H1 (cell line): ENCODE measurements at regions not wholly inside any gene's neighbourhood (a gene's known extent, or its start where the extent isn't known, plus 50 kb on each side); places are given as distances from the start of the nearest gene placed in this dataset.

Experiments
- CTCF ChIA-PET: fragments of 300-600 bp; sonication (Branson Sonifier 250); formaldehyde crosslinking; loops from one replicate; lab custom pipeline; 2021; ENCODE audit not compliant: partially characterized antibody; lab: Charles Lee
- POLR2A ChIA-PET: fragments of 300-600 bp; sonication (Branson Sonifier 250); formaldehyde crosslinking; loops from one replicate; lab custom pipeline; 2021; ENCODE audit warnings: inconsistent platforms; ENCODE audit not compliant: partially characterized antibody; lab: Charles Lee
- DNase-seq, 2 experiments: peaks; one replicate each; pipeline versions ENCODE4 v3.0.0 to v3.0.0-alpha.2; 2010 to 2022; ENCODE audit warnings: low spot score in 2 of 2, low read depth in 1 of 2, mixed read lengths in 1 of 2
- FAIRE-seq: peaks from 2 replicates; lab custom pipeline; 2011; peaks lifted over from hg19 to GRCh38; lab: Jason Lieb, UNC
- H2AFZ ChIP-seq: 2 replicates; pipeline ENCODE4 v1.8.1; 2012; ENCODE audit warnings: low read length, inconsistent platforms
- H2AK5ac ChIP-seq: 2 replicates; pipeline ENCODE4 v1.6.1; 2013; ENCODE audit warnings: low read depth, low read length
- H2BK120ac ChIP-seq: replicated peaks from 2 replicates; pipeline ENCODE3; 2013; ENCODE audit warnings: low read depth, low read length, inconsistent platforms
- H2BK12ac ChIP-seq: 2 replicates; pipeline ENCODE4 v1.6.1; 2013; ENCODE audit warnings: low read depth, low read length
- H2BK15ac ChIP-seq: 2 replicates; pipeline ENCODE4 v1.6.1; 2013; ENCODE audit warnings: low read length
- H2BK20ac ChIP-seq: 2 replicates; pipeline ENCODE4 v1.6.1; 2013; ENCODE audit warnings: low read length
- H2BK5ac ChIP-seq: 2 replicates; pipeline ENCODE4 v1.6.1; 2013; ENCODE audit warnings: low read depth, low read length
- H3K14ac ChIP-seq: 2 replicates; pipeline ENCODE4 v1.6.1; 2013; ENCODE audit warnings: inconsistent platforms; ENCODE audit not compliant: insufficient read length
- H3K18ac ChIP-seq: 2 replicates; pipeline ENCODE4 v1.6.1; 2013; ENCODE audit warnings: low read length; ENCODE audit errors: extremely low read depth
- H3K23ac ChIP-seq: 2 replicates; pipeline ENCODE4 v1.6.1; 2013; ENCODE audit warnings: inconsistent platforms; ENCODE audit not compliant: insufficient read length
- H3K23me2 ChIP-seq: 2 replicates; pipeline ENCODE4 v1.6.1; 2013; ENCODE audit warnings: low read depth, low read length
- H3K27ac ChIP-seq: 2 replicates; pipeline ENCODE4 v1.6.1; 2011; ENCODE audit warnings: low read depth, low read length, inconsistent platforms
- H3K27me3 ChIP-seq, 4 experiments: replicated peaks in 1 of 4; 1 replicate in 1 of 4; 2 replicates in 3 of 4; pipeline versions ENCODE4 v1.6.1 to v1.8.1; 2011 to 2013; ENCODE audit warnings: low read length in 3 of 4, mild to moderate bottlenecking in 3 of 4, inconsistent platforms in 2 of 4, mixed read lengths in 2 of 4, moderate library complexity in 1 of 4; ENCODE audit not compliant: control insufficient read depth in 3 of 4, insufficient read depth in 3 of 4; ENCODE audit errors: extremely low read depth in 1 of 4
- H3K36me3 ChIP-seq, 4 experiments: 2 replicates each; pipeline versions ENCODE4 v1.6.1 to v1.8.1; 2011 to 2013; ENCODE audit warnings: mild to moderate bottlenecking in 4 of 4, low read length in 3 of 4, moderate library complexity in 2 of 4, control low read depth in 1 of 4, inconsistent platforms in 1 of 4; ENCODE audit not compliant: insufficient read depth in 4 of 4, control insufficient read depth in 2 of 4
- H3K4ac ChIP-seq: replicated peaks from 2 replicates; pipeline ENCODE3; 2013; ENCODE audit warnings: low read length, low read depth, mixed read lengths, inconsistent platforms; ENCODE audit not compliant: insufficient read length
- H3K4me1 ChIP-seq, 4 experiments: replicated peaks in 1 of 4; 1 replicate in 1 of 4; 2 replicates in 3 of 4; pipeline versions ENCODE4 v1.6.1 to v1.8.1; 2011 to 2013; ENCODE audit warnings: low read length in 3 of 4, inconsistent platforms in 2 of 4, mixed read lengths in 1 of 4; ENCODE audit not compliant: insufficient read depth in 4 of 4, control insufficient read depth in 3 of 4
- H3K4me2 ChIP-seq, 2 experiments: 2 replicates each; pipeline versions ENCODE4 v1.6.1 to v1.8.1; 2011 to 2013; ENCODE audit warnings: low read depth in 2 of 2, low read length in 2 of 2, control low read depth in 1 of 2, inconsistent platforms in 1 of 2, mild to moderate bottlenecking in 1 of 2; ENCODE audit not compliant: insufficient read depth in 1 of 2
- H3K4me3 ChIP-seq, 4 experiments: fragments of 200-600, 300-600 bp in 1 of 4; sonication (generic), shearing (Covaris generic), sonication (Bioruptor Twin) in 1 of 4; 2 replicates each; pipeline versions ENCODE4 v1.5.1 to v1.8.1; 2011 to 2016; ENCODE audit warnings: low read length in 4 of 4, low read depth in 3 of 4, control low read depth in 2 of 4, inconsistent platforms in 2 of 4, mild to moderate bottlenecking in 2 of 4, mixed read lengths in 1 of 4, moderate library complexity in 1 of 4; ENCODE audit not compliant: insufficient read depth in 2 of 4; ENCODE audit errors: extremely low read depth in 1 of 4
- H3K56ac ChIP-seq: replicated peaks from 2 replicates; pipeline ENCODE3; 2013; ENCODE audit warnings: low read depth, mild to moderate bottlenecking, mixed read lengths, low read length, inconsistent platforms; ENCODE audit not compliant: insufficient read length
- H3K79me1 ChIP-seq: 2 replicates; pipeline ENCODE4 v1.6.1; 2013; ENCODE audit warnings: low read depth, low read length, control low read depth
- H3K79me2 ChIP-seq, 2 experiments: 2 replicates each; pipeline versions ENCODE4 v1.6.1 to v1.8.1; 2012 to 2013; ENCODE audit warnings: low read length in 2 of 2, mild to moderate bottlenecking in 2 of 2, inconsistent platforms in 1 of 2; ENCODE audit not compliant: insufficient read depth in 2 of 2, control insufficient read depth in 1 of 2
- H3K9ac ChIP-seq, 4 experiments: replicated peaks in 1 of 4; 1 replicate in 1 of 4; 2 replicates in 3 of 4; pipeline versions ENCODE4 v1.6.1 to v1.8.1; 2011 to 2013; ENCODE audit warnings: low read depth in 3 of 4, low read length in 3 of 4, control low read depth in 2 of 4, mild to moderate bottlenecking in 2 of 4, moderate library complexity in 2 of 4, inconsistent platforms in 1 of 4; ENCODE audit errors: extremely low read depth in 1 of 4
- H3K9me3 ChIP-seq, 2 experiments: 2 replicates each; pipeline versions ENCODE4 v1.6.1 to v1.8.1; 2012 to 2013; ENCODE audit warnings: mild to moderate bottlenecking in 2 of 2, moderate library complexity in 2 of 2, control low read depth in 1 of 2, inconsistent platforms in 1 of 2, low read depth in 1 of 2, low read length in 1 of 2, mixed read lengths in 1 of 2; ENCODE audit not compliant: insufficient read depth in 2 of 2
- H4K20me1 ChIP-seq, 2 experiments: replicated peaks in 1 of 2; 2 replicates each; pipeline versions ENCODE3 to v1.8.1; 2011 to 2013; ENCODE audit warnings: inconsistent platforms in 2 of 2, low read length in 2 of 2, mild to moderate bottlenecking in 1 of 2; ENCODE audit not compliant: insufficient read depth in 2 of 2, control insufficient read depth in 1 of 2
- H4K5ac ChIP-seq: 2 replicates; pipeline ENCODE4 v1.6.1; 2013; ENCODE audit warnings: low read length, low read depth, mixed read lengths, inconsistent platforms; ENCODE audit not compliant: insufficient read length
- H4K8ac ChIP-seq: 2 replicates; pipeline ENCODE4 v1.8.0; 2013; ENCODE audit warnings: mild to moderate bottlenecking, moderate library complexity, low read length, inconsistent platforms; ENCODE audit not compliant: insufficient read depth; ENCODE audit errors: extremely low read depth
- H4K91ac ChIP-seq: replicated peaks from 2 replicates; pipeline ENCODE3; 2013; ENCODE audit warnings: low read length, mixed read lengths, inconsistent platforms; ENCODE audit not compliant: insufficient read length
- ATF3 ChIP-seq: IDR thresholded peaks from 2 replicates; pipeline ENCODE4 v1.6.1; 2011; ENCODE audit warnings: low read depth, mild to moderate bottlenecking, low read length; ENCODE audit not compliant: insufficient read depth
- CREB1 ChIP-seq: IDR thresholded peaks from 2 replicates; pipeline ENCODE4 v1.6.1; 2012; ENCODE audit warnings: inconsistent platforms
- GTF2F1 ChIP-seq: IDR thresholded peaks from 2 replicates; pipeline ENCODE4 v1.6.1; 2012; ENCODE audit warnings: low read depth, low read length, improper control_type of control experiment, borderline replicate concordance
- POU5F1 ChIP-seq: IDR thresholded peaks from 2 replicates; pipeline ENCODE4 v1.6.1; 2011; ENCODE audit warnings: low read depth, mild to moderate bottlenecking, low read length, moderate library complexity
- RXRA ChIP-seq: IDR thresholded peaks from 2 replicates; pipeline ENCODE4 v1.6.1; 2011; ENCODE audit warnings: low read depth, mild to moderate bottlenecking, low read length, moderate library complexity; ENCODE audit not compliant: insufficient read depth
- WGBS, 2 experiments: shearing (Covaris generic) in 1 of 2; methylation state at CpG; one replicate each; pipeline versions ENCODE4 v1.1.6 to v1.1.7; 2013 to 2015; ENCODE audit warnings: low lambda C conversion rate in 2 of 2, mixed read lengths in 2 of 2, inconsistent platforms in 1 of 2, low coverage in 1 of 2, missing lambda C conversion rate in 1 of 2; ENCODE audit not compliant: insufficient replicate concordance in 2 of 2, insufficient coverage in 1 of 2, insufficient read length in 1 of 2; ENCODE audit errors: extremely low coverage in 1 of 2, missing lambda C conversion rate in 1 of 2; 5-methylcytosine and 5-hydroxymethylcytosine counted together
- TF ChIP-seq, protein P1 (sequence below): IDR thresholded peaks from 2 replicates; pipeline ENCODE4 v1.6.1; 2012; ENCODE audit warnings: low read length, inconsistent platforms

GRCh38 chr22:47361247-47361646, 598.8 kb downstream of the TBC1D22A start:
- DNase-seq (no peak), FAIRE-seq (no peak)
- H3K14ac ChIP-seq: no peak overlapping the region
- no peak overlapping the region for H2AK5ac ChIP-seq
- TF ChIP-seq, protein P1, sequence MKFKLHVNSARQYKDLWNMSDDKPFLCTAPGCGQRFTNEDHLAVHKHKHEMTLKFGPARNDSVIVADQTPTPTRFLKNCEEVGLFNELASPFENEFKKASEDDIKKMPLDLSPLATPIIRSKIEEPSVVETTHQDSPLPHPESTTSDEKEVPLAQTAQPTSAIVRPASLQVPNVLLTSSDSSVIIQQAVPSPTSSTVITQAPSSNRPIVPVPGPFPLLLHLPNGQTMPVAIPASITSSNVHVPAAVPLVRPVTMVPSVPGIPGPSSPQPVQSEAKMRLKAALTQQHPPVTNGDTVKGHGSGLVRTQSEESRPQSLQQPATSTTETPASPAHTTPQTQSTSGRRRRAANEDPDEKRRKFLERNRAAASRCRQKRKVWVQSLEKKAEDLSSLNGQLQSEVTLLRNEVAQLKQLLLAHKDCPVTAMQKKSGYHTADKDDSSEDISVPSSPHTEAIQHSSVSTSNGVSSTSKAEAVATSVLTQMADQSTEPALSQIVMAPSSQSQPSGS: no peak
- TF ChIP-seq GTF2F1 (no peak), ATF3 (no peak), CREB1 (no peak), POU5F1 (no peak), RXRA (no peak)
- ChIA-PET CTCF (no interaction called here), POLR2A (no interaction called here)
- no peak overlapping the region for H2BK20ac ChIP-seq
- no peak overlapping the region for H3K18ac ChIP-seq
- H4K8ac ChIP-seq: no peak overlapping the region
- no peak overlapping the region for H2BK12ac ChIP-seq
- H3K79me1 ChIP-seq: no peaks in the 10 kb centered on the region
- WGBS, 2 experiments: 86% methylated on average over 3 of the region's 3 CpGs; no CpG with 5 or more reads in 1 of the 2 experiments
- H3K79me2 ChIP-seq: no peaks in the 10 kb centered on the region
- H3K9me3 ChIP-seq: peaks cover 57 to 61% of the 10 kb centered on the region in 2 experiments
- H3K23me2 ChIP-seq: no peaks in the 10 kb centered on the region
- no peak overlapping the region for H3K27ac ChIP-seq
- H3K56ac ChIP-seq: no peak overlapping the region
- no peak overlapping the region for H3K9ac ChIP-seq
- H2BK15ac ChIP-seq: no peak overlapping the region
- H2BK120ac ChIP-seq: no peak overlapping the region
- no peaks in the 10 kb centered on the region; a peak in 1 of 8 replicates for H3K36me3 ChIP-seq
- H3K4me3 ChIP-seq: no peak overlapping the region
- no peak overlapping the region for H2BK5ac ChIP-seq
- H4K91ac ChIP-seq: no peak overlapping the region
- no peaks in the 10 kb centered on the region for H4K20me1 ChIP-seq
- no peak overlapping the region for H4K5ac ChIP-seq
- H2AFZ ChIP-seq: no peak overlapping the region
- no peak overlapping the region for H3K4me2 ChIP-seq
- H3K4ac ChIP-seq: no peak overlapping the region
- H3K4me1 ChIP-seq: no peaks in the 10 kb centered on the region
- H3K27me3 ChIP-seq: no peaks in the 10 kb centered on the region
- H3K23ac ChIP-seq: no peak overlapping the region
